NCI-H2107 treated with DMSO at 0.1 percent for 48 hours (cell line): ENCODE measurements at regions not wholly inside any gene's neighbourhood (a gene's known extent, or its start where the extent isn't known, plus 50 kb on each side); places are given as distances from the start of the nearest gene placed in this dataset.

Experiments used
- DNase-seq: peaks from one replicate; lab custom pipeline; 2025; ENCODE audit not compliant: unreplicated experiment; lab: John Stamatoyannopoulos, UW

DNA sequence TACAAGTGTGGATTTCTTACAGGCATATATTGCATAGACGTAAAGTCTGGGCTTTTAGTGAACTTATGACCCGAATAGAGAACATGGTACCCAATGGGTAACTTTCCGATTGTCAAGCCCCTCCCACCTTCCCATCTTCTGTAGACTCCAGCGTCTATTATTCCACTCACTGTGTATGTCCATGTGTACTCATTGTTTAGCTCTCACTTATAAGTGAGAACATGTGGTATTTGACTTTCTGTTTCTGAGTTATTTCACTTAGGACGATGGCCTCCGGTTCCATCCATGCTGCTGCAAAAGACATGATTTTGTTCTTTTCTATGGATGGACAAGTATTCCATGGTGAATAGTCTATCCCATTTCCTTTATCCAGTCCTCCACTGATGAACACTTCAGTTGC, 306.4 kb downstream of the CD83 start:
- no peak for DNase-seq

DNA sequence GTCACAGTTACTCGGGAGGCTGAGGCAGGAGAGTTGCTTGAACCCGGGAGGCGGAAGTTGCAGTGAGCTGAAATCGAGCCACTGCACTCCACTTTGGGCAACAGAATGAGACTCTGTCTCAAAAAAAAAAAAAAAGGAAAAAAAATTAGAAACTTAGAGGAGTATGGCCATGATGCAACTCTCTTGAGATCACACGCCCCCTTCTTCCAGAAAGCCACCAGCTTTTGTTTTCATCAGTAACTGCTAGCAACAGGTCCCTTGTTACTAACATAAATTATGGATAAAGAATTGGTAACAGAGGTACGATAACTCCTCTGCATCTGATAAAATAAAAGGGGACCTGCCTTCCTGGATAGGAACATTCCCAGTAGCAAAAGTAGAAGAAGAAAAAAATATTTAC, 308.2 kb downstream of the CD83 start:
- DNase-seq: no peak

DNA sequence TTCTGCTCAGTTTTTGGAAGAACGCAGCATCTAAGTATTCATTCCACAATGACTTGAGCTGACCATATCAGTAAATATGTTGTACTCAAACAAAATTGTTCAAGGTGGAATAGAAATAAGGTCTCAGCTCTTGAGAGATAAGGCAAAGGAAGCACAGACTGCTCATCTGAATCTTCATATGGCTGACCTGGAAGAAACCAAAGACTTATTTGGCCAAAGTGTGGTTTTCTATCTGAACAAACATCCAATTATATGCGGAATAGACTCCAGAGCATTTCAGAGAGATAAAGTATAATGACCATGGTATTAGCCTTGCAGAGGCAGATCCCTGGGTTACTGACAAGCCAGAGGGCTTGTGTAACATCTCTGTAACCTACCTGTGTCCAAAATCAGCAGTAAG, 308.7 kb downstream of the CD83 start:
- DNase-seq: no peak

DNA sequence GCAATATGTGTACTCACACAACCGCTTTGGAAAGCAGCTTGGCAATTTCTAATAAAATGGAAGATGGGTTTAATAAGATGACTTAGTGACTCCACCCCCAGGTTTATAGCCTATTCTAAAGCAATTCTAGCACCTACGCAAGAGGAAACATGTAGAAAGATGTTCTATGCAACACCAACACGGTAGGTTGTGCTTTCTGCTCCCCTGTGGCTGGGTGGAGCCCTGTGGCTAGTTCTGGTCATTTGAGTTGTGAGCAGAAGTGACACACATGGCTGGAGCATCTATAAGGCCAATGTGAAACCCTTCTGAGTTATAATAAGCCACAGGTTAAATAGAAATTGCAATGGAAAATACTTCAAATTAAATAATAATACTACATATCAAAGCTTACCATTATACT, 310.7 kb downstream of the CD83 start:
- no peak for DNase-seq

DNA sequence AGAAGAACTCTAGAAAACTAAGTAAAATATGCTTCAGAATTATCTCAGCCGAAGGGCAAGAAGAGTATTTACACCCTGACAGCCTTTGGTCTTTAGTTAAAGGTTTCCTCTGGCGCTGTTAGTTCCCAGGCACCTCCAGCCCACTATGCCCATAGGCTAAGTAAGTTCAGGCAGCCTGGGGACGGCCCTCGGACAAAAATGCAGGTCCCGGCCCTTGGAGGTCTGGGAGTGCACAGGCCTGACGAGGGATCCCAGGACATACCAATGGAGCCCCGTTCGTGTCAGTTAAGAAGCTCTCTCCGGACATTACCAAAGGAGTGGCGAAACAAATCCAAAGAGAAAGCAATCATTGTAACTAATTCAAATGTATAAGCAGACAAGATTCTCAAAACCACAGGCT, 311.8 kb downstream of the CD83 start:
- no peak for DNase-seq

DNA sequence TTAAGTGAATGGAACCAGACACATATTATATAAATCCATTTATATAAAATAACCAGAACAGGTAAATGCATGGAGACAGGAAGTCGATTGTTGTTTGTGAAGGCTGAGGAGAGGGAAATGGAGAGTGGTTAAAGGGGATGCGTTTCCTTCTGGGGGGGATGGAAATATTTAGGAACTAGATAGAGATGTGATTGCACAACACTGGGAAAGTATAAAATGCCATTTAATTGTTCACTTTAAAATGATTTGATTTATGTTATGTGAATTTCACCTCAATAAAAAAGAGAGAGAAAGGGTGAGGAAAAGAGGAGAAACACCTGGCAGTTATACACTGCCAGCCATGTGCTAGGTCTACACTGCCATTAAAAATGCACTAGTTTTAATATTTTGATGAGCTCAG, 312.6 kb downstream of the CD83 start:
- DNase-seq: no peak

DNA sequence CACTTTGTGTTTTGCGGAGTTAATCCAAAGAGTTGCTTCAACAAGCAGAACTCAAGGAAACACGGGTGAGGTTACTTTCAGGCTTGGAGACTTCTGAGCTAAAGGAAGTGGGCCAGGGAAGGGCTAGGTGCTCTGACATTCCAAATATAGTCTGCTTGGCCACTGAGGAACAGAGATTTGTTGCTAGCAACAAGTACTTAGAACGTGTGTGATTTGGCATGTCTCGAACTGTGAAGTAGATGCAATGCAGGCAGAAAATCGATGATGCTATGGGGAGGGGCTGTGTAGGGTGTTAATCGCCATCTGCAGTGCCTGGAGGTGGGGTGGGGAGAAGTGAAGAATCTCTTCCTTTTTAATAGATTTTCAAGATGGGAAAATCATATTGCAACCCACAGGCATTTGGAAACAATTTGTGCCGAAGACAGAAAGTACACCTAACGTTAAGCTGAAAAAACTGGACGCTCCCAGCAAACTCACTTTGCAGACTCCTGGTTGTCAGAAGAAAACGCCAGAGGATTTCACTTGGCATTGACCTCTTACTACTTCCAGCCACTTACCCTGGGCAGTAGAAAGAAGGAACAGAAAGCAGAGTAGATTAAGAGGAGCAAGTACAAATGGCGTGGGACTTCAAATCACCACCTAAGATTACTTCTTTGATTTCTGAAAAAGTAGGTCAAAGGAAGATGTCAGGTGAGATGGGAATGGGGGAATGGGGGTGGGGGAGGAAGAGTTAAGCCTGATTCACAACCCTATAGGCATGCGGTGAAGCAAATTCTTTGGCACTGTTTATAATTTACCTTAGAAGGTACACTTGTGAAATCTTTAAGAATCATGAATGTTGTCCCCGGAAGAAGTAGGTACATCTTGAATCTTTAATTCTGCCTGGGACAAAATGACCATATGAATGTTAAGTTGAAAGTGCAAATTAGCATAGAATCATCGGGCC, 314.1 kb downstream of the CD83 start:
- no peak for DNase-seq

DNA sequence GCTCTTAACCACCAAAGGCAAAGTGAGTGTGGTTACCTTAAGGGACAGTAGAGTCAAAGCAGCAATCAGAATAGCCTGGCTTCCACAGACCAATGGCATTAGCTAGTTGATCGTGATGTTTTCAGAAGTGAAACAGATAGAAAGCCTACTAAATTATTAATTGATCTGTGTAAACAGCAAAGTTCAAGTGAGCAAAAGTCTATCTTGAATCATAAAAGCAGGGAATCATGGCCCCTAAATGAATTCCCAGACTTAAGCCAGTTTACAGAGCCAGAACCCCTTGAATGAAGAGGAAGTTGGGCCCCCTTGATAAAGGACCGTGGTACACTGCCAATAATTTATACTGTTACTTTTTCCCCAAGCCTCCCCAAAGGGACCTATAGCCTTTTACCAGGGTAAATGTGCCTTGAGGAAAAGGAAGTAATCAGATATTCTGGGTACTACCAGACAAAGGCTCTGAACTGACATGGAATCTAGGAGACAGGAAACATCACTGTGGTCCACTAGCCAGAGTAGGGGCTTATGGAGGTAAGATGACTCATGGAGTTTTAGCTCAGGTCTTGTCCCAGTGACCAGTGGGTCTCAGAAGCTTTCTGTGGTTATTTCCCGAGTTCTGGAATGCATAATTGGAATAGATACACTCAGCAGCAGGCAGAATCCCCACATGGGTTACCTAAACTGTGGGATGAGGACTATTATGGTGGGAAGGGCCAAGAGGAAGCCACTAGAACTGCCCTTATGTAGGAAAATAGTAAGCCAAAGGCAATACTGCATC, 317.5 kb downstream of the CD83 start:
- no peak for DNase-seq

DNA sequence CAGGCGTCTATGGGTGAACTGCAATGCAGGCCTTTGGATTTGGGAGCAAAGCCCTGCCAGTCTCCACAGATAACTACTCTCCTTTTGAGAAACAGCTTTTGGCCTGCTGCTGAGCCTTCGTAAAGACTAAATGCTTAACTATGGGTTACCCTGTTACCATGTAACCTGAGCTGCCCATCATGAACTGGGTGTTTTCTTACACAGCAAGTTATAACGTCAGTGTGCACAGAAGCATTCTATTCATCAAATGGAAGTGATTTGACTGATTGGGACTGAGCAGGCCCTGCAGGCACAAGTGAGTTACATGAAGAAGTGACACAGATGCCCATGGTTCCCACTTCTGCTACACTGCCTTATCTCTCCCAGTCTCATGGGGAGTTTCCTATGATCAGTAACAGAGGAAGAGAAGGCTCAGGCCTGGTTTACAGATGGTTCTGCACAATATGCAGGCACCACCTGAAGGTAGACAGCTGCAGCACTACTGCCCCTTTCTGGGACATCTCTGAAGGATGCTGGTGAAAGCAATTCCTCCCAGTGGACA, 319.1 kb downstream of the CD83 start:
- DNase-seq: no peak

DNA sequence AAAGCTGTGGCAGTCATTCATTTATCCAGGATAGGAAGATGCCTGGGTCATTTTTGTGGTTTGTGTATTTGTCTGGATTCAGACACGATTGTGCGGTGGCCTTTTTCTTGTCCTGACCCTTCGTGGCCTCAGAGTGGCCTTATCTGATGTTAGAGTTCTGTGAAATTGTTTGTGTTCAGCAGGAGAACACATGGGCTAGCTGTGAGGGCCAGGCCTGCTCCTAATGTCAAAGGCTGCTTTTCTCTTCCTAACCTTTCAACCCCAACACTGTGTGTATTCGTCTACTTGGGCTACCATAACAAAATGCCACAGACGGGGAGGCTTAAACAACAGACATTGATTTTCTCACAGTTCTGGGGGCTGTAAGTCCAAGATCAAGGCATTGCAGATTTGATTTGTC, 321.8 kb downstream of the CD83 start:
- no peak for DNase-seq

DNA sequence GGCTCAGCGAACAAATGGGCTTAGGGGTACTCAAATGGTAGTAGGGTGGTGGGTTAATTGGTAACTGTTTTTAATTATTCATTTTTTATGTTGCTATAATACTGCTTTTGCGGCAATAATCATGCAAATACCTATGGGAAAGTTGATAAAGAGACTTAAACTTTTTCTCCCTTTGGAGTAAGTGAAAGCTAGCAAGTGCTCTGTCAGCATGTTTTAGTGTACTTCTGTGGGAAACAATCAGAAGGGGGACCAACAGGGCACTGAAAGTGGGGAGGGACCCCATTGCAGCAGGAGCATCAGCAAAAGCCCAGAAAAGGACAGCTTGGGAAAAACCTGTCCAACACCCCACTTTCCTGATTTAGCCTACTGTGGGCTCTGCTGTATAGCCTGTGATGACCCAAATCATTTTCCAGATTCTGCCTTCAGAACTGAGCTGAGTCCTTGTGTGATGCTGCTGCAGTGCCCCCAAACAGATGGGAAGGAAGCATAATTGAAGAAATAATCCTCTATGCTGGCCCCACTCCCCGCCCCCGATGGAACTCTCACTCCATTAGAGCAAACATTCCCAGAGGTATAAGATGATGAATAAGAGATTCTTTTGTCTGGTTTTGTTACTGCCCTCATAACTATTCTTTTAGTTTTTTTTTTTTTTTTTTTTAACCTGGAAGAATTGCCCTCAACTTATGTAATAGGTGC, 322.8 kb downstream of the CD83 start:
- DNase-seq: no peak

DNA sequence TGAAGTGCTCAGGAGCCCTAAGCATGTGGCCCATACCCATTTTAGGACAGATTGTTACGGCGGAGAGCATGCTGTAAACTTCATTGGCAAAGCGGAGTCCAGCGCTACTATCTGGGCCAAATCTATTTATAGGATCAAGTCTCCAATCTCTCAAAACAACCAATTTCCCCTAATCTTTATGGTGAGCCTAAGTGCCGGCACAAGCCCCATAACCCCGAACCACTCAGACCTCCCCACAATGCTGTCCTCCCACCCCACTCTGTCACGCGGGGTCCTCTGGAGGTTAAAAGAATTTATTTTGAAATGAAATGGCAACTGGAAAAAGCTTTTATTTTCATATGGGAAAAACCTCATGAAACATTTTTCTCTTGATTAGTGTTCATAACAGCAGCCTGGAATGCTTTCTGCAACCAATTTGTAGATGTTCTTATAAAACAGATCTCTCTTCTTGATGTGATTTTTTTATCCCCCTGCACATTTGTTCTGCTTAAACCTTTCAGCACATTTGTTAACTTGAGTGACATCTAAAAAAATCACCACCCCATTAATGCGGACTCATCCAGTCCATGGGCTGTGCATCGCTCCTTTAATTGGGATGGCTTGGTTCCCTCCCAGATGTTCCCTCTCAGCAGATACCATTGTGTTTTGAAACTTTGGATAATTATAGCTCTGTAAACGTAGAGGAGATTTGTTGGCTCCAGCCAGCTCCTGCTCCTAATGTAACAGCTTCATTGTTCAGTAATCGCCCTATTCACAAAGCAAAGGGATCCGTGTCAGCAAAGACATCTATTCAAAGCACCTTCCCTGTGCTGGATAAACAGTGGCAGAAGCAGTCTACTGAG, 323.6 kb downstream of the CD83 start:
- peak; percentile 81 for DNase-seq

DNA sequence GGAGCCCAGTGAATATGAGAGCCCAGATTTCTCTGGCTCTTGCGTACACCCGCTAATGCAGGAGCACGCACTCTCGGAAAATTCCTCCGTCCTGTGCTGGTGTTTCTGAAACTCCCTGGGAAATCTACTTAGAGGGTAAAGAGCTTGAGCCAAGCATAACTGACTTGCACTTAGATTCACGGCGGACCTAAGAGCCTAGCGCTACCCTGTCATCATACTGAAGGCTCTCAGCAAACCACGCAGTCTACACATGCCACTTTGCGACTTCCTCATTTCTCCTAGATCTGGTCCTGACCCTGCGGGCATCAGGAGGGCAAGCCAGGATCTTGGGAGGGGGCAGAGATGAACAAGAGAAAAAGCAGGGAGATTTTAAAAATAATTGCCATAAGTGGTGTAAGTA, 324.7 kb downstream of the CD83 start:
- DNase-seq: no peak

DNA sequence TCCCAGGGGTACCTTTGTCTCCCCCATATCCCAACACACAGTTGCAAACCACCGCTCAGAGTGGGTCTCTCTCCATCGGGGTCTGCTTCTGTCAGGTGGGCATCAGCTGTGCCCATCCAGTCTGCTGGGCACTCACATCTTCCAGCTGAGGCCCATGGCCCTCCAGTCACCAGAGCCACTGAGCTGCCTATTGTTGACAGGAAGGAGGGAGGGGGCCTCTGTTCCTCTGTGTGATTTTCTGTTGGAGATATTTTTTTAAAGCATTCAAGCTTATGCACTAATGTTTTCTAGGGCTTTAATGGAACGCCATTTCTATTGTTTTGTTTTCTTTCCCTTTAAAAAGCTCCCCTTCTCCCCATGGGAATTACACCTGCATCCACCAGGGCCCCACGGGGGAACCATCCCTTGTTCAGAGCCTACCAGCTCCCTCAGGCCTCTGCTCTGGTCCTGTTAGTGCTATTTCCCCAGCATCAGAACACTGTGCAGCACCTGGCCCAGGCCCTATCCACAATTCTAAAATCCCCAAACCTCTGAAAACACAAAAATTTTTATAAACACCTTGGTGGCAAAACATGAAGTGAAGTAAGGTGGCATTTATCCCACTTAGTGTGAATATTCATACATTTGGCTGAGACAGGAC, 326.2 kb downstream of the CD83 start:
- DNase-seq: peak; percentile 47

DNA sequence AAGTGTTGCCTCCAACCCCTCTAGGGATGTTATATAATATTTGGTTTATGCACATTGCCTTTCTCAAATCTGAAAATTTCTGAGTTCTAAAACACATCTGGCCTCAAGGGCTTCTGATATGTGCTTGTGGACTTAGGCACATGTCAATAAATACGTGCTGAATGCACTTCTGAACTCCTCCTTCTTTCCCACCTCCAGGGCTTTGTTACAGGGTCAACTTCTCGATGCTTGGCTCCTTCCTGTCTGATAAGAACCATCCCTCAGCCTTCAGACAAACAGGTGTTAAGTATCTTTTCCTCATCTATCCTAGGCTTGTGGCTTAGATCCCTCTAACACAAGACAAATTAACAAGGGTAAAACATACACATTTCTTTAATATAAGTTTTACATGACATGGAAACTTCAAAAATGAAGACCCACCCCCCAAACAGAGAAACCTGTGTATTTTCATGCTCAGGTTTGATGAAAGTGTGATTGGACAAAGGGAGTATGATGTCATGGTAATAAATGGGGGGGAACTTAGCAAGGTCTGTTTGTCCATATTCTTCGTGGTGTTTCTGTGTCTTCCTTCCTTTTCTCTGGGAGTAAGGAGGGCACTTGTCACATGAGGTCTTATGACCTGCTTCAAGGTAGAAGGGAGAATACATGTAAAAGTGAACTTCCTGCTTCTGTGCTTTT, 326.9 kb downstream of the CD83 start:
- DNase-seq: no peak

DNA sequence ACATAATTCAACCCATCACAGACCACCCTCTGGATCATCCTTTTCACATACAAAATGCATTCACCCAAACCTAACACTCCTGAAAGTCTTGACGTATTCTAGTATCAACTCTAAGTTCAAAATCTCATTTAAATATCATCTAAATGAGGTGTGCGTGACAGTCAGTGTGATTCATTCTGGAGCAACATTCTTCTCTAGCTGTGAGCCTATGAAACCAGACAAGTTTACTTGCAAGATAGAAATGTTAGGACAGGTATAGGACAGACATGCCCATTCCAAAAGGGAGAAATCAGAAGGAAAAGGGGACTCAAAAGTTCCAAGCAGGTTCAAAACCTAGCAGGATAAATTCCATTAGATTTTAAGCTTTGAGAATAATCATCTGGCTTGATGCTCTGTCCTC, 329.7 kb downstream of the CD83 start:
- DNase-seq: no peak

DNA sequence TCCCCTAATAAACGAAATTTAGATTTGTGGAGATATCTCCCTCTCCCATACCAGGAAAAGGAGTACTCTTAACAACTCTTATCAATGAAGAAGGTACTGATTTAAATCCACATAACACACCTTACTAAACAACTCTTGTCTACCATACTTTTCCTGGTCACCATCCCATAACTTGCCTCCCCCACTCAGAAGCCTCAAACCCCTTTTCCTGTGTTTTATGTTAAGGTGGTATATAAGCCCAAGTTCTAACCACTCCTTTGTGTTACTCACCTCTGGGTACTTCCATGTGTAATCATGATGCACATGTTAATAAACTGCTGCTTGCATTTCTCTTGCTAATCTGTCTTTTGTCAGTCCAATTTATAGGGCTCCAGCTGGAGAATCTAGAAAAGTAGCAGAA, 330.7 kb downstream of the CD83 start:
- no peak for DNase-seq

DNA sequence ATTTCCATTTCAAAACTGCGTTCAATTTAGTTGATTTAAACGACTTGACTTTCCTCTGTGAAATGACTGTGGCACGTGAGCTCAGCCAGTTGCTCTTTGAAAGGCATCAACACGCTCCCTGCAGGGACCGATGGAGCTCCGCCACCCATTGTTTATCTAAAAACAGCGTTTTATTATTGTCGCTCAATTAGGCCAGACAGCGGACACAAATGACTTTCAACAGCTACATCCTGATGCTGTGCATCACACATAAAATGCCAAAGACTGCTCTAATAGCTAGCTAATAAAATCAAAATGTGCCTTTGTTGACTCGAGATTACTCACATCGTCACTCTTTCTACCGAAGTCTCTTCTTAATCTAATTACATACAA, 332.5 kb downstream of the CD83 start:
- DNase-seq: no peak

DNA sequence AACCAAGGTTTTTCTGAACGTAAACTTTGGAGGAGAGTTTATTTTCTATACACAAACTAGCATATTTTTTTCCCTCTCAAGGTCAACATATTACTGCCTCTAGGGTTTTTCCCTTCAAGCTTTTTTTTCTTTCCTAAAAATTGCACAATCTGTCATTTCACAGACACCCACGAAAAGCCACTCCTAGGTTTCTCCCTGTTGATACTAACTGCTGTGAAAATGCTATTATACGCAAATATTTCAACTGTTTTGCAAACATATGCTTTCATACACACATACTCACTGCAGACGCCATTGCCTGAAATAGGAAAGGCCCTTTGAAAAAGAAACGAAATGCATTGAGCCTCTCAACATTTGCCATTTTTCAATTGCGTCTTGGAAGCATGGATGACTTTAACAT, 333.0 kb downstream of the CD83 start:
- DNase-seq: no peak
